B cell (primary cell): ENCODE measurements at regions not wholly inside any gene's neighbourhood (a gene's known extent, or its start where the extent isn't known, plus 50 kb on each side); places are given as distances from the start of the nearest gene placed in this dataset.

Experiments used
- CTCF ChIP-seq: fragments of 200-600 bp; IDR thresholded peaks from one replicate; pipeline ENCODE4 v1.8.0; 2022; ENCODE audit warnings: antibody characterized with exemption, mild to moderate bottlenecking
- EZH2 ChIP-seq: IDR thresholded peaks from 2 replicates; pipeline ENCODE4 v1.6.1; 2012; ENCODE audit warnings: borderline replicate concordance, low read depth, mild to moderate bottlenecking, moderate library complexity, low read length; ENCODE audit not compliant: insufficient read depth, poor library complexity, severe bottlenecking

GRCh38 chr5:33205727-33206410 lies 234.9 kb upstream of the TARS1 start:
- no peak for TF ChIP-seq CTCF
- no peak for TF ChIP-seq EZH2
